Hematopoietic multipotent progenitor cell treated with erythropoietin and hydrocortisone succinate and interleukin-3 and kit ligand, for 6 days (in vitro differentiated cells): ENCODE measurements at regions not wholly inside any gene's neighbourhood (a gene's known extent, or its start where the extent isn't known, plus 50 kb on each side); places are given as distances from the start of the nearest gene placed in this dataset.
"Not testable (repeated sequence)": the region's sequence is repeated elsewhere in the genome, so short reads cannot be mapped to it uniquely, and the experiment has no call there.

Experiments used
- DNase-seq: peaks from one replicate; pipeline ENCODE4 v3.0.0-alpha.2; 2015

GRCh38 chr1:118445156-118445555 is 260.1 kb upstream of the SPAG17 start:
- no peak for DNase-seq

GRCh38 chr1:118442214-118442613 is 257.2 kb upstream of the SPAG17 start:
- DNase-seq, result no peak

- no peak for DNase-seq
Measured at GRCh38 chr1:118437664-118438063, 252.6 kb upstream of the SPAG17 start.

GRCh38 chr1:118429856-118430255 is 244.8 kb upstream of the SPAG17 start:
- no peak for DNase-seq

- no peak for DNase-seq
Measured at GRCh38 chr1:118421868-118422350, 236.9 kb upstream of the SPAG17 start.

- DNase-seq, result no peak
Measured at GRCh38 chr1:118404024-118404423, 219.0 kb upstream of the SPAG17 start.

GRCh38 chr1:118397496-118397859 is 212.4 kb upstream of the SPAG17 start:
- no peak for DNase-seq

- no peak for DNase-seq
Measured at GRCh38 chr1:118396829-118397495, 211.9 kb upstream of the SPAG17 start.

- no peak for DNase-seq
Measured at GRCh38 chr1:118396279-118396678, 211.3 kb upstream of the SPAG17 start.

GRCh38 chr1:118395430-118395991 is 210.5 kb upstream of the SPAG17 start:
- no peak for DNase-seq

- no peak for DNase-seq
Measured at GRCh38 chr1:118390955-118391354, 205.9 kb upstream of the SPAG17 start.

GRCh38 chr1:118388301-118388959 is 203.4 kb upstream of the SPAG17 start:
- no peak for DNase-seq

- DNase-seq, result no peak
Measured at GRCh38 chr1:118381197-118381869, 196.3 kb upstream of the SPAG17 start.

- not testable (repeated sequence) for DNase-seq
Measured at GRCh38 chr1:118377183-118377582, 192.2 kb upstream of the SPAG17 start.

- DNase-seq, result no peak
Measured at GRCh38 chr1:118371612-118372011, 186.6 kb upstream of the SPAG17 start.

- no peak for DNase-seq
Measured at GRCh38 chr1:118370861-118371260, 185.8 kb upstream of the SPAG17 start.

GRCh38 chr1:118366286-118366685 is 181.3 kb upstream of the SPAG17 start:
- DNase-seq, result no peak

GRCh38 chr1:118364882-118365281 is 179.9 kb upstream of the SPAG17 start:
- no peak for DNase-seq

GRCh38 chr1:118363396-118363795 is 178.4 kb upstream of the SPAG17 start:
- no peak for DNase-seq

- no peak for DNase-seq
Measured at GRCh38 chr1:118360817-118361216, 175.8 kb upstream of the SPAG17 start.

GRCh38 chr1:118346936-118347335 is 161.9 kb upstream of the SPAG17 start:
- no peak for DNase-seq

- no peak for DNase-seq
Measured at GRCh38 chr1:118340928-118341910, 156.2 kb upstream of the SPAG17 start.
